ENCODE measurements at regions not wholly inside any gene's neighbourhood (a gene's known extent, or its start where the extent isn't known, plus 50 kb on each side); places are given as distances from the start of the nearest gene placed in this dataset.

- TF ChIP-seq CTCF (IDR thresholded peaks at IDR 0.05; ENCODE audit: low read depth, low read length, missing input control) (no peak), EGR1 (IDR thresholded peaks at IDR 0.05; ENCODE audit: low read depth in 2 of 2) (no peak), JUND (IDR thresholded peaks at IDR 0.05) (no peak), ATF3 (IDR thresholded peaks at IDR 0.05) (no peak), SP1 (IDR thresholded peaks at IDR 0.05) (no peak)
Observed at GRCh38 chr18:8944871-8945245, 157.6 kb upstream of the NDUFV2 start.
